22Rv1 (cell line): ENCODE measurements at regions not wholly inside any gene's neighbourhood (a gene's known extent, or its start where the extent isn't known, plus 50 kb on each side); places are given as distances from the start of the nearest gene placed in this dataset.

Experiments used
- ZFX ChIP-seq: fragments of 450-650 bp; IDR thresholded peaks from 2 replicates; pipeline ENCODE4 v1.6.1; 2017; ENCODE audit warnings: antibody characterized with exemption, borderline replicate concordance
- TF ChIP-seq, protein P1 (sequence below): fragments of 450-650 bp; IDR thresholded peaks from 2 replicates; pipeline ENCODE4 v1.5.1; 2017; ENCODE audit warnings: mild to moderate bottlenecking

- TF ChIP-seq, protein P1, sequence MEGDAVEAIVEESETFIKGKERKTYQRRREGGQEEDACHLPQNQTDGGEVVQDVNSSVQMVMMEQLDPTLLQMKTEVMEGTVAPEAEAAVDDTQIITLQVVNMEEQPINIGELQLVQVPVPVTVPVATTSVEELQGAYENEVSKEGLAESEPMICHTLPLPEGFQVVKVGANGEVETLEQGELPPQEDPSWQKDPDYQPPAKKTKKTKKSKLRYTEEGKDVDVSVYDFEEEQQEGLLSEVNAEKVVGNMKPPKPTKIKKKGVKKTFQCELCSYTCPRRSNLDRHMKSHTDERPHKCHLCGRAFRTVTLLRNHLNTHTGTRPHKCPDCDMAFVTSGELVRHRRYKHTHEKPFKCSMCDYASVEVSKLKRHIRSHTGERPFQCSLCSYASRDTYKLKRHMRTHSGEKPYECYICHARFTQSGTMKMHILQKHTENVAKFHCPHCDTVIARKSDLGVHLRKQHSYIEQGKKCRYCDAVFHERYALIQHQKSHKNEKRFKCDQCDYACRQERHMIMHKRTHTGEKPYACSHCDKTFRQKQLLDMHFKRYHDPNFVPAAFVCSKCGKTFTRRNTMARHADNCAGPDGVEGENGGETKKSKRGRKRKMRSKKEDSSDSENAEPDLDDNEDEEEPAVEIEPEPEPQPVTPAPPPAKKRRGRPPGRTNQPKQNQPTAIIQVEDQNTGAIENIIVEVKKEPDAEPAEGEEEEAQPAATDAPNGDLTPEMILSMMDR, result no peak
- no peak for TF ChIP-seq ZFX
These were observed 1052.6 kb upstream of the PIK3C3 start for GRCh38 chr18:40902436-40902835.
